ENCODE measurements at regions not wholly inside any gene's neighbourhood (a gene's known extent, or its start where the extent isn't known, plus 50 kb on each side); places are given as distances from the start of the nearest gene placed in this dataset.

GRCh38 chr15:62697636-62698035, 344.9 kb upstream of the TPM1 start:
- DNase-seq = no peak

- no peak for DNase-seq
Observed at GRCh38 chr15:62698646-62699045, 343.9 kb upstream of the TPM1 start.

GRCh38 chr15:62706317-62706716, 336.2 kb upstream of the TPM1 start:
- DNase-seq = peak; percentile 4

- DNase-seq = no peak
Observed at GRCh38 chr15:62708470-62708869, 334.1 kb upstream of the TPM1 start.

- no peak for DNase-seq
Observed at GRCh38 chr15:62709261-62709660, 333.3 kb upstream of the TPM1 start.

GRCh38 chr15:62711691-62712454, 330.7 kb upstream of the TPM1 start:
- DNase-seq = no peak

GRCh38 chr15:62712455-62712839, 330.1 kb upstream of the TPM1 start:
- DNase-seq = no peak

GRCh38 chr15:62715946-62716345, 326.6 kb upstream of the TPM1 start:
- DNase-seq = no peak

GRCh38 chr15:62717496-62717895, 325.1 kb upstream of the TPM1 start:
- no peak for DNase-seq

GRCh38 chr15:62719316-62719715, 323.2 kb upstream of the TPM1 start:
- no peak for DNase-seq

GRCh38 chr15:62722237-62722636, 320.3 kb upstream of the TPM1 start:
- DNase-seq = no peak

GRCh38 chr15:62726461-62726860, 316.1 kb upstream of the TPM1 start:
- no peak for DNase-seq

GRCh38 chr15:62727501-62727900, 315.0 kb upstream of the TPM1 start:
- no peak for DNase-seq

- DNase-seq = no peak
Observed at GRCh38 chr15:62730825-62731224, 311.7 kb upstream of the TPM1 start.

- no peak for DNase-seq
Observed at GRCh38 chr15:62732078-62732477, 310.5 kb upstream of the TPM1 start.

- no peak for DNase-seq
Observed at GRCh38 chr15:62734706-62735105, 307.8 kb upstream of the TPM1 start.

- no peak for DNase-seq
Observed at GRCh38 chr15:62736756-62737155, 305.8 kb upstream of the TPM1 start.

GRCh38 chr15:62737551-62737950, 305.0 kb upstream of the TPM1 start:
- DNase-seq = no peak

GRCh38 chr15:62739082-62739481, 303.5 kb upstream of the TPM1 start:
- DNase-seq = no peak

- no peak for DNase-seq
Observed at GRCh38 chr15:62739507-62739906, 303.0 kb upstream of the TPM1 start.

GRCh38 chr15:62740141-62741004, 302.2 kb upstream of the TPM1 start:
- DNase-seq = no peak

- DNase-seq = no peak
Observed at GRCh38 chr15:62741106-62741505, 301.4 kb upstream of the TPM1 start.

- no peak for DNase-seq
Observed at GRCh38 chr15:62742409-62743171, 300.0 kb upstream of the TPM1 start.
